ENCODE measurements at regions not wholly inside any gene's neighbourhood (a gene's known extent, or its start where the extent isn't known, plus 50 kb on each side); places are given as distances from the start of the nearest gene placed in this dataset.

- no peak overlapping the region for H3K14ac ChIP-seq (replicated peaks; ENCODE audit: low read depth, low read length)
- H2AK9ac ChIP-seq (replicated peaks; ENCODE audit: low read depth, low read length, poor library complexity): no peak overlapping the region
- ChIA-PET POLR2A (ENCODE audit: unreplicated experiment) (no interaction called here), CTCF (no interaction called here)
- no peaks in the 10 kb centered on the region for H4K20me1 ChIP-seq (ENCODE audit: insufficient read depth, low read length)
- no peaks in the 10 kb centered on the region for H3K9me3 ChIP-seq (ENCODE audit: control insufficient read depth, insufficient read depth, low read length)
- no peak overlapping the region for H3K4ac ChIP-seq (ENCODE audit: low read depth, low read length)
- no peak overlapping the region for H2BK5ac ChIP-seq (ENCODE audit: low read depth, low read length, poor library complexity, severe bottlenecking)
- no peaks in the 10 kb centered on the region for H3K9me1 ChIP-seq (ENCODE audit: insufficient read depth, low read length)
- H3K4me3 ChIP-seq (ENCODE audit: insufficient read depth, low read depth, low read length): no peak overlapping the region
- TF ChIP-seq RCOR1 (IDR thresholded peaks at IDR 0.05; ENCODE audit: insufficient replicate concordance, low read length): no peak
- no peak for TF ChIP-seq MXI1 (IDR thresholded peaks at IDR 0.05; ENCODE audit: borderline replicate concordance, low read depth, low read length)
- TF ChIP-seq ELK1 (IDR thresholded peaks at IDR 0.05; ENCODE audit: borderline replicate concordance, low read depth, low read length): no peak
- TF ChIP-seq RFX5 (IDR thresholded peaks at IDR 0.05; ENCODE audit: low read depth, low read length): no peak
- no peak for TF ChIP-seq MAZ (IDR thresholded peaks at IDR 0.05; ENCODE audit: borderline replicate concordance, low read depth, low read length)
- no peak for TF ChIP-seq USF2 (IDR thresholded peaks at IDR 0.05; ENCODE audit: low read depth, low read length)
- TF ChIP-seq CEBPB (IDR thresholded peaks at IDR 0.05; ENCODE audit: low read depth, low read length): no peak
- TF ChIP-seq SMC3 (IDR thresholded peaks at IDR 0.05; ENCODE audit: low read depth, low read length): no peak
- TF ChIP-seq RAD21 (IDR thresholded peaks at IDR 0.05; ENCODE audit: low read length): no peak
- BruUV-seq (replicated peaks): no TSS peak
- intact Hi-C loops (cut with micrococcal nuclease) (no loop called here), dilution Hi-C loops (cut with HindIII; ENCODE audit: low sequenced_read_pairs, unreplicated experiment) (no loop called here), in situ Hi-C loops (cut with MboI; ENCODE audit: low sequenced_read_pairs) (no loop called here)
- H3K4me1 ChIP-seq (ENCODE audit: control insufficient read depth, insufficient read depth, low read length): no peaks in the 10 kb centered on the region
- H3K27me3 ChIP-seq (ENCODE audit: control insufficient read depth, insufficient read depth, low read length): no peaks in the 10 kb centered on the region
- ATAC-seq (ENCODE audit: low read depth) (no peak), DNase-seq (no peak)
- H3K27ac ChIP-seq (ENCODE audit: insufficient read depth, low read length): no peak overlapping the region
- no peak overlapping the region for H3K18ac ChIP-seq (ENCODE audit: low read depth, low read length)
- no peak overlapping the region for H3K23ac ChIP-seq (ENCODE audit: low read depth, low read length)
- no peaks in the 10 kb centered on the region for H3K79me1 ChIP-seq (ENCODE audit: low read depth in 1 of 2, low read length in 2 of 2)
- no peak overlapping the region for H2AK5ac ChIP-seq (ENCODE audit: low read depth, low read length)
- no peak overlapping the region for H3K9ac ChIP-seq (ENCODE audit: low read depth, low read length)
- no peak overlapping the region for H3K4me2 ChIP-seq (ENCODE audit: low read depth, low read length)
- no peak overlapping the region for H2BK20ac ChIP-seq (ENCODE audit: low read depth, low read length)
- no peak overlapping the region for H4K91ac ChIP-seq (ENCODE audit: insufficient read depth, low read depth, low read length)
- H4K5ac ChIP-seq (ENCODE audit: low read depth, low read length): no peak overlapping the region
- H2BK120ac ChIP-seq (ENCODE audit: low read depth, low read length): no peak overlapping the region
- H3K56ac ChIP-seq (ENCODE audit: extremely low read depth, insufficient read depth, low read length): no peak overlapping the region
- no peaks in the 10 kb centered on the region for H3K36me3 ChIP-seq (ENCODE audit: control insufficient read depth, insufficient read depth, low read length)
- H2AFZ ChIP-seq (replicated peaks; ENCODE audit: low read length, poor library complexity): no peak overlapping the region
- WGBS, 2 experiments (ENCODE audit: extremely low coverage in 2 of 2, insufficient read length in 1 of 2): no CpG with 5 or more reads among the region's 1 CpG
- no peak overlapping the region for H4K8ac ChIP-seq (ENCODE audit: low read depth in 2 of 2, low read length in 2 of 2)
- no peak overlapping the region for H2BK15ac ChIP-seq (ENCODE audit: low read depth, low read length)
These were observed 1084.4 kb downstream of the SLITRK1 start for GRCh38 chr13:82797876-82798275.

All from IMR-90 (cell line).